GM23338 (cell line): ENCODE measurements at regions not wholly inside any gene's neighbourhood (a gene's known extent, or its start where the extent isn't known, plus 50 kb on each side); places are given as distances from the start of the nearest gene placed in this dataset.

ENCODE experiments used
- ATAC-seq: fragments of 200-7000 bp; cut with Tn5 transposase; 3 replicates; pipeline ENCODE4 v1.9.1; 2020
- DNase-seq: peaks from one replicate; pipeline ENCODE4 v3.0.0-alpha.2; 2015; ENCODE audit warnings: low spot score
- H2AFZ ChIP-seq: fragments of 200-600 bp; sonication (generic); 2 replicates; pipeline ENCODE4 v1.8.0; 2016; ENCODE audit warnings: antibody characterized with exemption, mild to moderate bottlenecking, moderate library complexity
- H3F3A ChIP-seq: fragments of 200-600 bp; sonication (generic); replicated peaks from 2 replicates; pipeline ENCODE4 v1.8.0; 2017; ENCODE audit warnings: antibody characterized with exemption, mixed run types, low read depth
- H3K27ac ChIP-seq: fragments of 200-600 bp; sonication (generic); 2 replicates; pipeline ENCODE4 v1.6.1; 2016; ENCODE audit warnings: low read depth
- H3K27me3 ChIP-seq: fragments of 200-600 bp; sonication (generic); 2 replicates; pipeline ENCODE4 v1.8.0; 2016; ENCODE audit warnings: mild to moderate bottlenecking, mixed run types, moderate library complexity; ENCODE audit not compliant: insufficient read depth
- H3K36me3 ChIP-seq: fragments of 200-600 bp; sonication (generic); 2 replicates; pipeline ENCODE4 v1.8.0; 2016; ENCODE audit warnings: mild to moderate bottlenecking; ENCODE audit not compliant: insufficient read depth
- H3K4me1 ChIP-seq: fragments of 200-600 bp; sonication (generic); 2 replicates; pipeline ENCODE4 v1.8.0; 2016; ENCODE audit warnings: mild to moderate bottlenecking, moderate library complexity; ENCODE audit not compliant: insufficient read depth
- H3K4me2 ChIP-seq: fragments of 200-600 bp; sonication (generic); 2 replicates; pipeline ENCODE4 v1.7.1; 2017; ENCODE audit warnings: mixed run types
- H3K4me3 ChIP-seq: fragments of 200-600 bp; sonication (generic); 2 replicates; pipeline ENCODE4 v1.6.1; 2016; ENCODE audit warnings: mixed run types
- H3K79me2 ChIP-seq: fragments of 200-600 bp; sonication (generic); replicated peaks from 2 replicates; pipeline ENCODE4 v1.8.0; 2017; ENCODE audit warnings: mild to moderate bottlenecking; ENCODE audit not compliant: insufficient read depth
- H3K9me2 ChIP-seq: fragments of 200-600 bp; sonication (generic); 2 replicates; pipeline ENCODE4 v1.8.0; 2017; ENCODE audit not compliant: insufficient read depth
- H4K20me1 ChIP-seq: fragments of 200-600 bp; sonication (generic); replicated peaks from 2 replicates; pipeline ENCODE4 v1.8.0; 2017; ENCODE audit warnings: mild to moderate bottlenecking; ENCODE audit not compliant: insufficient read depth
- H3K27ac Mint-ChIP-seq: 2 replicates; pipeline ENCODE4 v1.8.0; 2020; ENCODE audit warnings: inconsistent platforms, mild to moderate bottlenecking, moderate library complexity, mixed read lengths
- H3K27me3 Mint-ChIP-seq: 3 replicates; pipeline ENCODE4 v1.8.0; 2022; ENCODE audit warnings: low read depth, mild to moderate bottlenecking, moderate library complexity, mixed read lengths, inconsistent platforms; ENCODE audit not compliant: insufficient read depth, poor library complexity
- H3K36me3 Mint-ChIP-seq: 3 replicates; pipeline ENCODE4 v1.8.0; 2021; ENCODE audit warnings: low read depth, mild to moderate bottlenecking, inconsistent platforms, moderate library complexity, mixed read lengths
- H3K4me1 Mint-ChIP-seq: 3 replicates; pipeline ENCODE4 v1.8.0; 2020; ENCODE audit warnings: mild to moderate bottlenecking, inconsistent platforms, mixed read lengths
- H3K4me3 Mint-ChIP-seq: 3 replicates; pipeline ENCODE4 v1.8.0; 2021; ENCODE audit warnings: moderate library complexity, mild to moderate bottlenecking, inconsistent platforms, mixed read lengths
- H3K9me3 Mint-ChIP-seq: 3 replicates; pipeline ENCODE4 v1.8.0; 2020; ENCODE audit warnings: moderate library complexity, mild to moderate bottlenecking, inconsistent platforms, mixed read lengths
- CREB1 ChIP-seq: fragments of 250-450 bp; sonication (Bioruptor Pico); IDR thresholded peaks from 2 replicates; pipeline ENCODE4 v1.5.0; 2020; ENCODE audit warnings: low read depth, mild to moderate bottlenecking, moderate library complexity
- EZH2 ChIP-seq: fragments of 200-600 bp; sonication (generic); IDR thresholded peaks from one replicate; pipeline ENCODE4 v1.8.0; 2017; ENCODE audit warnings: antibody characterized with exemption, mild to moderate bottlenecking, low read depth; ENCODE audit not compliant: unreplicated experiment
- POLR2AphosphoS5 ChIP-seq: IDR thresholded peaks from 2 replicates; pipeline ENCODE4 v1.6.1; 2016; ENCODE audit warnings: antibody characterized with exemption, low read depth
- STAT1 ChIP-seq: IDR thresholded peaks from one replicate; pipeline ENCODE4 v1.6.1; 2016; ENCODE audit warnings: antibody characterized with exemption; ENCODE audit not compliant: unreplicated experiment
- ZNF114 ChIP-seq: fragments of 250-450 bp; sonication (Bioruptor Pico); IDR thresholded peaks from 2 replicates; pipeline ENCODE4 v1.5.0; 2020; ENCODE audit warnings: mild to moderate bottlenecking, moderate library complexity
- ZNF331 ChIP-seq: fragments of 250-450 bp; sonication (Bioruptor Pico); IDR thresholded peaks from 2 replicates; pipeline ENCODE4 v1.5.0; 2020; ENCODE audit warnings: low read depth, mild to moderate bottlenecking, moderate library complexity
- ZNF462 ChIP-seq: fragments of 250-450 bp; sonication (Bioruptor Pico); IDR thresholded peaks from 2 replicates; pipeline ENCODE4 v1.5.0; 2020; ENCODE audit warnings: mild to moderate bottlenecking, moderate library complexity

- DNase-seq (no peak), ATAC-seq (no peak)
- H3K4me2 ChIP-seq, result no peak overlapping the region
- H3K79me2 ChIP-seq, result no peaks in the 10 kb centered on the region
- no peaks in the 10 kb centered on the region for H3K36me3 ChIP-seq
- H3K4me3 Mint-ChIP-seq, result no peak overlapping the region
- no peaks in the 10 kb centered on the region for H3K27me3 Mint-ChIP-seq
- no peak overlapping the region for H3K27ac Mint-ChIP-seq
- H3K9me3 Mint-ChIP-seq, result no peaks in the 10 kb centered on the region
- H4K20me1 ChIP-seq, result no peaks in the 10 kb centered on the region
- H3K4me1 ChIP-seq, result no peaks in the 10 kb centered on the region
- H3K27me3 ChIP-seq, result no peaks in the 10 kb centered on the region
- H3K4me1 Mint-ChIP-seq, result no peaks in the 10 kb centered on the region
- H3F3A ChIP-seq, result no peaks in the 10 kb centered on the region
- H3K9me2 ChIP-seq, result peaks cover 11% of the 10 kb centered on the region; the same call in 1 of the 2 replicates
- TF ChIP-seq ZNF462 (CRISPR knock-in tag), result no peak
- no peak for TF ChIP-seq ZNF114 (CRISPR knock-in tag)
- TF ChIP-seq ZNF331 (CRISPR knock-in tag), result no peak
- TF ChIP-seq POLR2AphosphoS5, result no peak
- TF ChIP-seq STAT1, result no peak
- no peak overlapping the region for H3K27ac ChIP-seq
- H3K36me3 Mint-ChIP-seq, result no peaks in the 10 kb centered on the region
- H2AFZ ChIP-seq, result no peak overlapping the region
- H3K4me3 ChIP-seq, result no peak overlapping the region
Observed at GRCh38 chr1:60662486-60663044, 419.8 kb upstream of the NFIA start.

GRCh38 chr1:60657926-60658325, 424.4 kb upstream of the NFIA start:
- no peak overlapping the region for H3K27ac ChIP-seq
- no peaks in the 10 kb centered on the region for H3F3A ChIP-seq
- no peaks in the 10 kb centered on the region for H3K4me1 ChIP-seq
- H3K4me3 ChIP-seq, result no peak overlapping the region
- Mint-ChIP-seq H3K36me3 (no peaks in the 10 kb centered on the region), H3K9me3 (no peaks in the 10 kb centered on the region), H3K27me3 (no peaks in the 10 kb centered on the region), H3K4me1 (no peaks in the 10 kb centered on the region), H3K27ac (no peak overlapping the region), H3K4me3 (no peak overlapping the region)
- no peaks in the 10 kb centered on the region for H3K27me3 ChIP-seq
- H3K79me2 ChIP-seq, result no peaks in the 10 kb centered on the region
- ATAC-seq (no peak), DNase-seq (no peak)
- no peaks in the 10 kb centered on the region for H4K20me1 ChIP-seq
- 0 out of 2 replicates have a peak overlapping the region, but pooled peaks have one; percentile 28 for H2AFZ ChIP-seq
- no peaks in the 10 kb centered on the region for H3K36me3 ChIP-seq
- no peaks in the 10 kb centered on the region; the same call in 1 of the 2 replicates for H3K9me2 ChIP-seq
- no peak overlapping the region for H3K4me2 ChIP-seq
- TF ChIP-seq ZNF462 (CRISPR knock-in tag) (no peak), STAT1 (no peak), CREB1 (CRISPR knock-in tag) (no peak), EZH2 (no peak)
